Gastroesophageal sphincter (tissue), 3 donors: ENCODE measurements at regions not wholly inside any gene's neighbourhood (a gene's known extent, or its start where the extent isn't known, plus 50 kb on each side); places are given as distances from the start of the nearest gene placed in this dataset.

Experiments
- CTCF ChIP-seq, 4 experiments: fragments of 200-600 bp in 2 of 4; fragments of 450-650 bp in 2 of 4; sonication (generic) in 1 of 4; IDR thresholded peaks; one replicate each; pipeline ENCODE4 v1.5.1; 2017 to 2019; ENCODE audit warnings: antibody characterized with exemption in 4 of 4, mild to moderate bottlenecking in 2 of 4, moderate library complexity in 2 of 4
- POLR2AphosphoS5 ChIP-seq: sonication (generic); formaldehyde crosslinking; IDR thresholded peaks from one replicate; pipeline ENCODE4 v1.6.1; 2017; ENCODE audit warnings: antibody characterized with exemption

GRCh38 chr4:15239866-15240265, 188.0 kb upstream of the C1QTNF7 start:
- no peak for TF ChIP-seq CTCF (IDR thresholded peaks at IDR 0.05)
- peak; percentile 20 for TF ChIP-seq POLR2AphosphoS5
